ENCODE measurements at regions not wholly inside any gene's neighbourhood (a gene's known extent, or its start where the extent isn't known, plus 50 kb on each side); places are given as distances from the start of the nearest gene placed in this dataset.

- no peak for DNase-seq (ENCODE audit: low spot score)
These were observed 680.6 kb downstream of the SQOR start for GRCh38 chr15:46315434-46315833.

DNA sequence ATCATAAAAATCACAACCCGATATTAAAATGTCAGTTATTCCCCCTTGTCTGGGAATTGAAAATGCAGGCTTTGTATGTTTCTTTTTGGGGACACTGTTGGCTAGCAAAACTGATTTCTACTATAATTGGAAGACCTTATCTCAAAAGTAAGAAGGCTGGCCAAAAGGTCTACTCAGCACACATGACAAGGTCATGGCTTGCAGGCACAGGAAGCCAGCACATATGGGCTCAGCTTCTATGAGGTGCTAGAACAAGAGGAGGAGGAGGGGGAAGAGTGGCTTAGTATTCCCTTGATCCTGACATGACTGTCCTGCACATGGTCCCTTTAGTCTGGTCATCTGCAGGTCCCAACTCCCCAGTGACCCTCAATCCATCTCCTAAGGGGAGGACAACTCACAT lies 681.2 kb downstream of the SQOR start:
- no peak for DNase-seq (ENCODE audit: low spot score)

- DNase-seq (ENCODE audit: low spot score): no peak
These were observed 682.2 kb downstream of the SQOR start for GRCh38 chr15:46317029-46317428.

- DNase-seq (ENCODE audit: low spot score): no peak
These were observed 687.9 kb downstream of the SQOR start for GRCh38 chr15:46322753-46323152.

- no peak for DNase-seq (ENCODE audit: low spot score)
These were observed 691.3 kb downstream of the SQOR start for GRCh38 chr15:46326173-46326572.

- DNase-seq (ENCODE audit: low spot score): no peak
These were observed 694.0 kb downstream of the SQOR start for GRCh38 chr15:46328821-46329220.

DNA sequence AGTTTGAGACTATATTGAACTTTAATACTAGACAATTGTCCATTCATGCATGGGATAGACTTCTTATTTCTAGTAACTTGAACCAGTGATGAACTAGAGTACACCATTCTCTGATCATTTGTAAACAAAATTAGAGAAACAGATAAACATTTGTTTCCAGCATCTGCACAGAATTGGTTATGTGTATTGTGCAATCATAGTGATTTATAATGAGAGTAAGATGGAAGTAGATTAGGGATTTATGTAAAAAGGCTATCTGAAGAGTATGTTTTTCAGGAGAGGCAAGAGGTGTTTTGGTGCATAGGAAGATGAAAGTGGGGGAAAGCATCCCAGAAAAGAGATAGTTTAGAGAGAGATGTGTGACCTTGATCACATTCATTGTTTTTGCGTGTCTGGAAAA lies 695.0 kb downstream of the SQOR start:
- no peak for DNase-seq (ENCODE audit: low spot score)

DNA sequence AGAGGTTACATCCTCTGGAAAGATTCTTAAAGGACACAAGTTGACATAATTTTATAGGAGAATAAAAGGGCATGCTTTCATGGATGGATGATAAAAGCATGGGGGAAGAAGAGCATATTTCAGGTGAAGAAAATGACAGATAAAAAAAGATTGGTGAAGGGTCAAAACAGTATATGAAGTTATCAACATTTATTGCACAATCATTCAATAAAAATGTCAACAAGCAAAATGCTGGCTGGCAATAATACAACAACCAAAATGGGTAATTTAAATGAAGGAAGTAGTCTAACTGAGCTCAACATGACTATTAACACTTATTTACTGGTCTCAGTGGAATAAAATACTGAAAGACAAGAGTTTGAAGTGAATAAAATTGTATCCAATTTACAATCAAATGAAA lies 696.7 kb downstream of the SQOR start:
- DNase-seq (ENCODE audit: low spot score): no peak

DNA sequence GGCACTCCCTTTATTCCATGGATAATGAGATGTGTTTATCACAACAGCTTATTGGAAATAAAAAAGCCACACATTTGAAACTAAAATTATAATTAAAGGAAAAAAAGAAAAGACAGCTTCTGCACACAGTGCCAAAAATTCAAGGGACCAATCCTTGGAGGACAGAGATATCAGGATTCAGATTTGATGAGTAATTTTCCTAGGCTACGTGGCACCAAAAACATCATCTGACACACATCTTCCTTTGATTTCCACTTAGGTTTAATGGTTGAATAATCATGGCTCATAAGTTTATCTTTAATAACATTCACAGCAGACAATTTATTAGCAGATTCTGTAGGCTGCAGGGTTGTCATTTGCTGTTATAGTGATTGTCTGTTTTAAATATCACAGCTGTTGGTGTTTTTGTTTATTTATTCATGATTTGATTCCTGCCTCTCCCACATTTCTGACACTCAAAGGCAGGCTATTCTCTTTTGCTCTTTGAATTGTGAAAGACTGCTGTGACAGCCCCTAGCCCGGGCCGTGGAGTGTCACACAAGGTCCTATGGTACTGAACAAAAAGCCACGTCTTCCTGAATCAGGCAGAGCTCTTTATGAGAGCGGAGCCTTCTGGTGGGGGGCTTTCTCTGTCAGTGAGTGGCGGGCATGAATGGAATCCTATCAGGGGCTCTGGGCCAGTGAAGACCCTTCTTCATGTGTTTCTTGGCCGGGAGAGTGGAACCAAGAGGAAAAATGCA lies 708.5 kb downstream of the SQOR start:
- no peak for DNase-seq (ENCODE audit: low spot score)

DNA sequence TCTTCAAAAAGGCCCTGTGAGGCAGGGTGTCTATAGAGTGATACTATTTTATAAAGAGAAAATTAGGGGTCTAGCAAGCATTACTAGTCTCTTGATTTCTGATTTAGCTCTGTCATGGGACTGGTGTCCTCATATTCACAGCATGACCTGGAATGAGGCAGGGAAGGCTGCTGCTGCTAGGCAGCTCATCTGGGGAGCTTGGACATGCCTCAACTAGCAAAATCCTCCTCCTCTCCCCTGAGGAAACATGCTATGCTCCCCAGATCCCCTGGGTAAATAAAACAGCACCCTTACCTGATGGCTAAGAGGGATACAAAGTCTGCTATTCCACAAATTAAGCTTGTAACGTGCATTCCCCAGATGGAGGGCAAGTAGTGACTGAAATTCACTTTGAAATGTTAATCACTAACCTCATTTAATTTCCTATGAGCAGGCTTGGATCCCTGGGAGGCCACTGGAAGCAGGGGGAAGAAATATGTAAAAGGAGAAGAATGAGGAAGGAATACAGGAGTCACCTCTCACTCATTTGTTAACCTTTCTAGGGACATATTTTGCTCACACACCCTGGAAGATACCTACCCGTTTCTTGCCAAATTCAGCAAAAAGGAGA lies 709.4 kb downstream of the SQOR start:
- DNase-seq (ENCODE audit: low spot score): no peak

GRCh38 chr15:46344915-46345314 lies 710.1 kb downstream of the SQOR start:
- DNase-seq (ENCODE audit: low spot score): no peak

- DNase-seq (ENCODE audit: low spot score): no peak
These were observed 719.6 kb downstream of the SQOR start for GRCh38 chr15:46354443-46354842.

DNA sequence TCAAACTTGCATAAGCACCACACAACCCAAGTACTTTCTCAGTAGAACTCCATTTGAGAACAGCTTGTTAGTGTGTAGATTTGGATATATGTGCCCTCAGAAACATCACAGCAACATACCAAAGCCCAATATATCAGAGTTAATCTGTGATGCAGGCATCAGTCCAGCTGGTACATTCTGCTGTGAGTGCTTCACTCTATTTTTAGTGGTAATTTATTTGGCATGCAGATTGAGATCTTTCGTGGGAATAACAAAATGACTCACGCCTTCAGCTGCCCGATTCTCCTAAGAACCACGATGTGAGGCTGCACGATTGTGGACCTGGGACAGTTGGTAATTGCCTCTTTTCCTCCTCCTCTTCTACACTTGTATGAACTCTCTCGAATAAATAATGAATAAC lies 730.7 kb downstream of the SQOR start:
- DNase-seq (ENCODE audit: low spot score): peak; percentile 40

DNA sequence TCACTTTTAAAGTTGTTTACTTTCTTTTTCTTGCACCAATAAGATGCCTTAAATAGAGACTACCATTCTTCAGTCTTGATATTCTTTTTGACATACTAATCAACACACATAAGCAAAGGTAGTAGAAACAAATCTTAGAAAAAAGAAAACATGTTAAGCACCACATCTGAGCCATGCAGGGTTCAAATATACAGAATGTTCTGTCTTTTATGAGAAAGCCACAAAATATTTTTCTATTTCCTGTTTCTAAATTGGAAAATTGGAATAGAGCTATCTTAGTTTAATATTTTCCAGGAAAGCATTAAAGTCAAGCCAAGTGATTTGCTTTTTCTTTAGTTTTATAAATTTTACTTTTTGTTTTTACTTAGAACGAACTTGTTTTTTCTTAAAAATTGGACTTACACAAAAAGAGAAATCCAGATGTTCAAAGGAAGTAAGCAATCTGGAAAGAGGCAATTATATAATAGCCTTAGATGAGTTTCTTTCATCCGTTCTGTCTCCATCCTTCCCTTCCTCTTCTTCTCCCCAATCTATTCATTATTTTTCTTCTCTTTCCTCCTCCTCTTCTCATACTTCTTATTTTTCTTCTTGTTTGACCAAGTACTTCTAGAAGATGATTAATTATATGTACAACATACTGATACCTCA lies 731.7 kb downstream of the SQOR start:
- DNase-seq (ENCODE audit: low spot score): no peak

- DNase-seq (ENCODE audit: low spot score): no peak
These were observed 749.1 kb downstream of the SQOR start for GRCh38 chr15:46383978-46384377.

- DNase-seq (ENCODE audit: low spot score): no peak
These were observed 751.5 kb downstream of the SQOR start for GRCh38 chr15:46386356-46386755.

- no peak for DNase-seq (ENCODE audit: low spot score)
These were observed 754.9 kb downstream of the SQOR start for GRCh38 chr15:46389739-46390138.

DNA sequence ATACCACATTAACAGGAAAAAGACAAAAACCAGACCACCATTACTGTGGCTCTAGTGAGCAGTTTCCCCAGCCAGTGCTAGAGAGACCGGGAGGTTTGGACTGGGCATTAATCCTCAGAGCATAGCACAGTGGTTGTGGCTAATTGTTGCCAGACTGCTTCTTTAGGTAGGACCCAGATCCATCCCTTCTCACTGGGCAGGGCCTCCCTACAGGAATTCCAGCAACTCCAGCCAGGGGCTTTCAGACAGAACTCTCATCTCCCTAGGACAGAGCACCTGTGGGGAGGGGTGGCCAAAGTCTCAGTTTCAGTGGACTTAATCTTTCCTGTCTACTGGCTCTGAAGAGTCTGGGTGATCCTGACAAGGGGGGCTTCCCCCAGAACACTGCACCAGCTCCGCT lies 759.6 kb downstream of the SQOR start:
- no peak for DNase-seq (ENCODE audit: low spot score)

DNA sequence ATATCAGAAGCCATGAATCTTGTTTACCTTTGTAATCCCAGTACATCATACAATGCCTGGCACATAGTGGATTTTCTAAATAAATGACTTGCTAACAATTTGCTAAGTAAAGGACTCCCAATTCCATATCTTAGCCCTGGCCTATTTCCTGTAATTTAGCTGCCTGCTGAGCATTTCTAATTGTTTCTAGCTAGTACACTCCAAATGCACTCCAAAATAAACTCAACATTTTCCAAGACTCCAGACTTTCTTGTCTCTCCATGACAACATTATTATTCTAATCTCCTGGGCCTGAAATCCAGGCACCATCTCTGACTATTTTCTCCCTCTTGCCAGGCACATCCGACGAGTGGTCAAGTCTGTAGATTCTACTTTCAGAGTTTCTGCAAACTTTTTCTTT lies 773.5 kb downstream of the SQOR start:
- DNase-seq (ENCODE audit: low spot score): no peak

DNA sequence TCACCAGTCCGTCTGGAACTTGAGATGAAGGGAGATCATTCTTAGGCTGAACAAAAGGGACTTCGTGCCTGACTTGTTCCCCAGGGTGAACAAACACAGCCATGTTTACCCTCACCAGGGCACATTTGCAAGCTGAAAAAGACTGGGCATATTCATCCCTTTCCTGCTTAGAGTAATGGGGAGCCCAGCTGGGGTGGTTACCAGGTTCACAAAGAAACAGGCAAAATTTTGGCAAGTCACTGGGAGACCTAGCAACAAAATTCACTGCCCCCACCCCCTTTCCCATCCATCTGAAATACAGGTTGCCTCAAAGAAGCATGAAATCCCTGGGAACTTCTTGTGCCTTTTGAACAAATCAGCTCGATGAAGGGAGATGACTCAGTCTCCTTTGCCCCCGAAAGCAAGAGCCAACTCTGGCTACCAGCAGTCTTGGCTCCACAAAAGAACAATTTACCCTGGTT lies 775.0 kb downstream of the SQOR start:
- DNase-seq (ENCODE audit: low spot score): no peak

- no peak for DNase-seq (ENCODE audit: low spot score)
These were observed 775.9 kb downstream of the SQOR start for GRCh38 chr15:46410705-46411104.

- no peak for DNase-seq (ENCODE audit: low spot score)
These were observed 777.1 kb downstream of the SQOR start for GRCh38 chr15:46411900-46412299.

DNA sequence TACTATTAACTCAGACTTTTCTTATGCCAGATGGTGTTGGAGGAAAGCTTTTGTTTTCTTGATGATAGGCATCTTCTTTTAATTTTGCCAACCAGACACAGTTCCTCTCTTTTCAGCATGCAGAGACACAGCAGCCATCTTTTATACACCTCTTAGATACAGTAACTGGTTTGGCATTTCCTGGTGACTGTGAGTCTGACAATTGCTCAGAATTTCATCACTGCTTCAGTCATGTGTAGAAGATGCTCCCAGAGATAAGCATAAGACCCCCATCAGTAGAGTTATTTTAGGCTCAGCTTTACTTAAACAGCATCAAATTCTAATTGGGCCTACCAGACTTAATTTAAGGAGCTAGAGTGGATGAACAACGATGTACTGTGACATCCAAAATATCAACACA lies 779.0 kb downstream of the SQOR start:
- DNase-seq (ENCODE audit: low spot score): peak; percentile 32
